H1 (cell line): ENCODE measurements at regions not wholly inside any gene's neighbourhood (a gene's known extent, or its start where the extent isn't known, plus 50 kb on each side); places are given as distances from the start of the nearest gene placed in this dataset.

Source experiments
- CTCF ChIA-PET: fragments of 300-600 bp; sonication (Branson Sonifier 250); formaldehyde crosslinking; loops from one replicate; lab custom pipeline; 2021; ENCODE audit not compliant: partially characterized antibody; lab: Charles Lee
- POLR2A ChIA-PET: fragments of 300-600 bp; sonication (Branson Sonifier 250); formaldehyde crosslinking; loops from one replicate; lab custom pipeline; 2021; ENCODE audit warnings: inconsistent platforms; ENCODE audit not compliant: partially characterized antibody; lab: Charles Lee
- DNase-seq, 2 experiments: peaks; one replicate each; pipeline versions ENCODE4 v3.0.0 to v3.0.0-alpha.2; 2010 to 2022; ENCODE audit warnings: low spot score in 2 of 2, low read depth in 1 of 2, mixed read lengths in 1 of 2
- FAIRE-seq: peaks from 2 replicates; lab custom pipeline; 2011; peaks lifted over from hg19 to GRCh38; lab: Jason Lieb, UNC
- H2AFZ ChIP-seq: 2 replicates; pipeline ENCODE4 v1.8.1; 2012; ENCODE audit warnings: low read length, inconsistent platforms
- H2AK5ac ChIP-seq: 2 replicates; pipeline ENCODE4 v1.6.1; 2013; ENCODE audit warnings: low read depth, low read length
- H2BK120ac ChIP-seq: replicated peaks from 2 replicates; pipeline ENCODE3; 2013; ENCODE audit warnings: low read depth, low read length, inconsistent platforms
- H2BK12ac ChIP-seq: 2 replicates; pipeline ENCODE4 v1.6.1; 2013; ENCODE audit warnings: low read depth, low read length
- H2BK15ac ChIP-seq: 2 replicates; pipeline ENCODE4 v1.6.1; 2013; ENCODE audit warnings: low read length
- H2BK20ac ChIP-seq: 2 replicates; pipeline ENCODE4 v1.6.1; 2013; ENCODE audit warnings: low read length
- H2BK5ac ChIP-seq: 2 replicates; pipeline ENCODE4 v1.6.1; 2013; ENCODE audit warnings: low read depth, low read length
- H3K14ac ChIP-seq: 2 replicates; pipeline ENCODE4 v1.6.1; 2013; ENCODE audit warnings: inconsistent platforms; ENCODE audit not compliant: insufficient read length
- H3K18ac ChIP-seq: 2 replicates; pipeline ENCODE4 v1.6.1; 2013; ENCODE audit warnings: low read length; ENCODE audit errors: extremely low read depth
- H3K23ac ChIP-seq: 2 replicates; pipeline ENCODE4 v1.6.1; 2013; ENCODE audit warnings: inconsistent platforms; ENCODE audit not compliant: insufficient read length
- H3K23me2 ChIP-seq: 2 replicates; pipeline ENCODE4 v1.6.1; 2013; ENCODE audit warnings: low read depth, low read length
- H3K27ac ChIP-seq: 2 replicates; pipeline ENCODE4 v1.6.1; 2011; ENCODE audit warnings: low read depth, low read length, inconsistent platforms
- H3K27me3 ChIP-seq, 4 experiments: replicated peaks in 1 of 4; 1 replicate in 1 of 4; 2 replicates in 3 of 4; pipeline versions ENCODE4 v1.6.1 to v1.8.1; 2011 to 2013; ENCODE audit warnings: low read length in 3 of 4, mild to moderate bottlenecking in 3 of 4, inconsistent platforms in 2 of 4, mixed read lengths in 2 of 4, moderate library complexity in 1 of 4; ENCODE audit not compliant: control insufficient read depth in 3 of 4, insufficient read depth in 3 of 4; ENCODE audit errors: extremely low read depth in 1 of 4
- H3K36me3 ChIP-seq, 4 experiments: 2 replicates each; pipeline versions ENCODE4 v1.6.1 to v1.8.1; 2011 to 2013; ENCODE audit warnings: mild to moderate bottlenecking in 4 of 4, low read length in 3 of 4, moderate library complexity in 2 of 4, control low read depth in 1 of 4, inconsistent platforms in 1 of 4; ENCODE audit not compliant: insufficient read depth in 4 of 4, control insufficient read depth in 2 of 4
- H3K4ac ChIP-seq: replicated peaks from 2 replicates; pipeline ENCODE3; 2013; ENCODE audit warnings: low read length, low read depth, mixed read lengths, inconsistent platforms; ENCODE audit not compliant: insufficient read length
- H3K4me1 ChIP-seq, 4 experiments: replicated peaks in 1 of 4; 1 replicate in 1 of 4; 2 replicates in 3 of 4; pipeline versions ENCODE4 v1.6.1 to v1.8.1; 2011 to 2013; ENCODE audit warnings: low read length in 3 of 4, inconsistent platforms in 2 of 4, mixed read lengths in 1 of 4; ENCODE audit not compliant: insufficient read depth in 4 of 4, control insufficient read depth in 3 of 4
- H3K4me2 ChIP-seq, 2 experiments: 2 replicates each; pipeline versions ENCODE4 v1.6.1 to v1.8.1; 2011 to 2013; ENCODE audit warnings: low read depth in 2 of 2, low read length in 2 of 2, control low read depth in 1 of 2, inconsistent platforms in 1 of 2, mild to moderate bottlenecking in 1 of 2; ENCODE audit not compliant: insufficient read depth in 1 of 2
- H3K4me3 ChIP-seq, 4 experiments: fragments of 200-600, 300-600 bp in 1 of 4; sonication (generic), shearing (Covaris generic), sonication (Bioruptor Twin) in 1 of 4; 2 replicates each; pipeline versions ENCODE4 v1.5.1 to v1.8.1; 2011 to 2016; ENCODE audit warnings: low read length in 4 of 4, low read depth in 3 of 4, control low read depth in 2 of 4, inconsistent platforms in 2 of 4, mild to moderate bottlenecking in 2 of 4, mixed read lengths in 1 of 4, moderate library complexity in 1 of 4; ENCODE audit not compliant: insufficient read depth in 2 of 4; ENCODE audit errors: extremely low read depth in 1 of 4
- H3K56ac ChIP-seq: replicated peaks from 2 replicates; pipeline ENCODE3; 2013; ENCODE audit warnings: low read depth, mild to moderate bottlenecking, mixed read lengths, low read length, inconsistent platforms; ENCODE audit not compliant: insufficient read length
- H3K79me1 ChIP-seq: 2 replicates; pipeline ENCODE4 v1.6.1; 2013; ENCODE audit warnings: low read depth, low read length, control low read depth
- H3K79me2 ChIP-seq, 2 experiments: 2 replicates each; pipeline versions ENCODE4 v1.6.1 to v1.8.1; 2012 to 2013; ENCODE audit warnings: low read length in 2 of 2, mild to moderate bottlenecking in 2 of 2, inconsistent platforms in 1 of 2; ENCODE audit not compliant: insufficient read depth in 2 of 2, control insufficient read depth in 1 of 2
- H3K9ac ChIP-seq, 4 experiments: replicated peaks in 1 of 4; 1 replicate in 1 of 4; 2 replicates in 3 of 4; pipeline versions ENCODE4 v1.6.1 to v1.8.1; 2011 to 2013; ENCODE audit warnings: low read depth in 3 of 4, low read length in 3 of 4, control low read depth in 2 of 4, mild to moderate bottlenecking in 2 of 4, moderate library complexity in 2 of 4, inconsistent platforms in 1 of 4; ENCODE audit errors: extremely low read depth in 1 of 4
- H3K9me3 ChIP-seq, 2 experiments: 2 replicates each; pipeline versions ENCODE4 v1.6.1 to v1.8.1; 2012 to 2013; ENCODE audit warnings: mild to moderate bottlenecking in 2 of 2, moderate library complexity in 2 of 2, control low read depth in 1 of 2, inconsistent platforms in 1 of 2, low read depth in 1 of 2, low read length in 1 of 2, mixed read lengths in 1 of 2; ENCODE audit not compliant: insufficient read depth in 2 of 2
- H4K20me1 ChIP-seq, 2 experiments: replicated peaks in 1 of 2; 2 replicates each; pipeline versions ENCODE3 to v1.8.1; 2011 to 2013; ENCODE audit warnings: inconsistent platforms in 2 of 2, low read length in 2 of 2, mild to moderate bottlenecking in 1 of 2; ENCODE audit not compliant: insufficient read depth in 2 of 2, control insufficient read depth in 1 of 2
- H4K5ac ChIP-seq: 2 replicates; pipeline ENCODE4 v1.6.1; 2013; ENCODE audit warnings: low read length, low read depth, mixed read lengths, inconsistent platforms; ENCODE audit not compliant: insufficient read length
- H4K8ac ChIP-seq: 2 replicates; pipeline ENCODE4 v1.8.0; 2013; ENCODE audit warnings: mild to moderate bottlenecking, moderate library complexity, low read length, inconsistent platforms; ENCODE audit not compliant: insufficient read depth; ENCODE audit errors: extremely low read depth
- H4K91ac ChIP-seq: replicated peaks from 2 replicates; pipeline ENCODE3; 2013; ENCODE audit warnings: low read length, mixed read lengths, inconsistent platforms; ENCODE audit not compliant: insufficient read length
- WGBS, 2 experiments: shearing (Covaris generic) in 1 of 2; methylation state at CpG; one replicate each; pipeline versions ENCODE4 v1.1.6 to v1.1.7; 2013 to 2015; ENCODE audit warnings: low lambda C conversion rate in 2 of 2, mixed read lengths in 2 of 2, inconsistent platforms in 1 of 2, low coverage in 1 of 2, missing lambda C conversion rate in 1 of 2; ENCODE audit not compliant: insufficient replicate concordance in 2 of 2, insufficient coverage in 1 of 2, insufficient read length in 1 of 2; ENCODE audit errors: extremely low coverage in 1 of 2, missing lambda C conversion rate in 1 of 2; 5-methylcytosine and 5-hydroxymethylcytosine counted together

DNA sequence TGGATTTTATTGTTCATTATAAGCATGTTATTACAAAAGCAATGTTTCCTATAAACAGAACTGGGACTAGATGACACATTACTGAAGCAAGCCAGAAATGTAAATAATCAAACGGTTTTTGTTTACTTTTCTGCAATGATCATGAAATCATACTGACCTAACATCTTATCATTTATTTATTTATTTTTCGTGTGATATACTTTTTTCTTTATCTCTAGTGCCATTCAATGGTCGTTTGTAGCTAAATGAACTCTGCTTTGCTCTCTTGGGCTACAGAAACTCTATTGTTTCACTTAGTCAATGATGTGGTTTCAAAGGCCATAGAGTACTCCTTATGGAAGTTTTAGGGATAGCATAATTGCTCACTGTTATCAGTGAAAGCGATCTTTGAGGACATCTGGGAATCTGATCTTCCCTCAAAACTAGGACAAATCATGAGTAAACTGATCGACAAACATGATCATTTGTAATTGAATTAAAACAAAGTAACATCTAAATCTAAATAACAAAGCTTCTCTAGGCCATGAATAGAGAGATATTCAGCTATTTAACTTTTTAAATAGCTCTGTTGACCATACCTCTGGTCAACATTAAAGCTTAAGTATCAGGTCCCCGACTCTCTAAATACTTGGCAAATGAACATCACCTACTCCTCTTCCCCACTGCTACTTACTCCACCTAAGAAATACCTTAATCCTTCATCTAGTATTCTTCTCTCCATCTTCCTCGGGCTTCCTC, 933.4 kb downstream of the TFAP2A start:
- Histone ChIP-seq H3K56ac (no peak overlapping the region), H3K4me1 (peaks cover 0 to 6% (median 3%) of the 10 kb centered on the region in 4 experiments; a peak in 2 of 7 replicates), H2BK120ac (no peak overlapping the region), H2AFZ (no peak overlapping the region), H3K4me3 (no peak overlapping the region), H3K9me3 (no peaks in the 10 kb centered on the region), H4K5ac (no peak overlapping the region), H3K79me2 (no peaks in the 10 kb centered on the region), H4K91ac (no peak overlapping the region), H3K4me2 (0 out of 4 replicates have a peak overlapping the region, but pooled peaks of 1 of the 2 experiments have one; percentile 3), H3K4ac (no peak overlapping the region), H3K79me1 (no peaks in the 10 kb centered on the region), H3K18ac (no peak overlapping the region), H3K23ac (no peak overlapping the region), H4K20me1 (no peaks in the 10 kb centered on the region), H2BK15ac (no peak overlapping the region), H3K36me3 (no peaks in the 10 kb centered on the region), H3K27me3 (no peaks in the 10 kb centered on the region), H2AK5ac (no peak overlapping the region), H2BK5ac (no peak overlapping the region), H3K14ac (no peak overlapping the region), H3K9ac (no peak overlapping the region), H2BK12ac (no peak overlapping the region), H2BK20ac (peak overlapping the region; percentile 62; the same call in 1 of the 2 replicates), H3K23me2 (no peaks in the 10 kb centered on the region; the same call in 1 of the 2 replicates), H3K27ac (no peak overlapping the region), H4K8ac (no peak overlapping the region)
- 75% methylated on average over 7 of the region's 7 CpGs; no CpG with 5 or more reads in 1 of the 2 experiments for WGBS, 2 experiments
- DNase-seq, result no peak
- no peak for FAIRE-seq
- CTCF ChIA-PET, result interaction anchor here (0.7 kb wide), 1 partner anchor 26 kb away, joined by 3 read pairs; no protein-coding TSS in a partner anchor
- POLR2A ChIA-PET, result no interaction called here
